H9 (cell line): ENCODE measurements at regions not wholly inside any gene's neighbourhood (a gene's known extent, or its start where the extent isn't known, plus 50 kb on each side); places are given as distances from the start of the nearest gene placed in this dataset.

Experiments used
- DNase-seq: peaks from one replicate; pipeline ENCODE4 v3.0.0-alpha.2; 2017
- H2AFZ ChIP-seq: one replicate; pipeline ENCODE4 v1.6.1; 2013; ENCODE audit warnings: mild to moderate bottlenecking, low read length, control low read depth, moderate library complexity
- H2AK5ac ChIP-seq: 2 replicates; pipeline ENCODE4 v1.6.1; 2013; ENCODE audit warnings: low read length, control low read depth, mixed read lengths; ENCODE audit not compliant: insufficient read length
- H2BK120ac ChIP-seq: one replicate; pipeline ENCODE4 v1.6.1; 2013; ENCODE audit warnings: low read depth, mild to moderate bottlenecking, low read length, control low read depth, inconsistent platforms; ENCODE audit not compliant: poor library complexity, severe bottlenecking
- H2BK12ac ChIP-seq: 2 replicates; pipeline ENCODE4 v1.6.1; 2013; ENCODE audit warnings: low read length, control low read depth, mixed read lengths, low read depth; ENCODE audit not compliant: insufficient read length
- H2BK15ac ChIP-seq: 2 replicates; pipeline ENCODE4 v1.6.1; 2013; ENCODE audit warnings: low read depth, low read length, control low read depth
- H2BK20ac ChIP-seq: one replicate; pipeline ENCODE4 v1.6.1; 2013; ENCODE audit warnings: low read depth, mild to moderate bottlenecking, low read length, control low read depth, inconsistent platforms; ENCODE audit not compliant: poor library complexity, severe bottlenecking
- H2BK5ac ChIP-seq: 2 replicates; pipeline ENCODE4 v1.6.1; 2013; ENCODE audit warnings: low read length, control low read depth, mixed read lengths; ENCODE audit not compliant: insufficient read length
- H3K14ac ChIP-seq: 2 replicates; pipeline ENCODE4 v1.6.1; 2013; ENCODE audit warnings: low read length, control low read depth; ENCODE audit not compliant: insufficient read depth
- H3K18ac ChIP-seq: 2 replicates; pipeline ENCODE4 v1.6.1; 2013; ENCODE audit warnings: low read depth, mild to moderate bottlenecking, mixed read lengths, low read length, control low read depth; ENCODE audit not compliant: insufficient read length
- H3K23ac ChIP-seq: 2 replicates; pipeline ENCODE4 v1.6.1; 2013; ENCODE audit warnings: low read length, control low read depth, mixed read lengths, low read depth; ENCODE audit not compliant: insufficient read length
- H3K23me2 ChIP-seq: 2 replicates; pipeline ENCODE4 v1.6.1; 2013; ENCODE audit warnings: low read depth, mild to moderate bottlenecking, mixed read lengths, low read length, control low read depth; ENCODE audit not compliant: insufficient read length, poor library complexity, severe bottlenecking
- H3K27ac ChIP-seq: 2 replicates; pipeline ENCODE4 v1.5.1; 2013; ENCODE audit warnings: low read length, control low read depth, mixed read lengths, low read depth; ENCODE audit not compliant: insufficient read length
- H3K27me3 ChIP-seq: 2 replicates; pipeline ENCODE4 v1.6.1; 2013; ENCODE audit warnings: low read length, control low read depth, inconsistent platforms; ENCODE audit not compliant: insufficient read depth
- H3K4ac ChIP-seq: 2 replicates; pipeline ENCODE4 v1.6.1; 2013; ENCODE audit warnings: low read depth, mild to moderate bottlenecking, control low read depth, inconsistent platforms, low read length, moderate library complexity
- H3K4me1 ChIP-seq: 2 replicates; pipeline ENCODE4 v1.6.1; 2013; ENCODE audit warnings: low read length, control low read depth, inconsistent platforms; ENCODE audit not compliant: insufficient read depth
- H3K4me2 ChIP-seq: 2 replicates; pipeline ENCODE4 v1.6.1; 2013; ENCODE audit warnings: low read length, control low read depth, mixed read lengths; ENCODE audit not compliant: insufficient read length, insufficient read depth
- H3K56ac ChIP-seq: 2 replicates; pipeline ENCODE4 v1.6.1; 2013; ENCODE audit warnings: low read depth, mild to moderate bottlenecking, mixed read lengths, low read length, control low read depth; ENCODE audit not compliant: insufficient read length
- H3K79me1 ChIP-seq: 2 replicates; pipeline ENCODE4 v1.6.1; 2013; ENCODE audit warnings: low read depth, mild to moderate bottlenecking, moderate library complexity, low read length, control low read depth, inconsistent platforms; ENCODE audit not compliant: insufficient read depth, poor library complexity, severe bottlenecking
- H3K79me2 ChIP-seq: 2 replicates; pipeline ENCODE4 v1.6.1; 2013; ENCODE audit warnings: low read length, control low read depth, inconsistent platforms; ENCODE audit not compliant: insufficient read depth
- H3K9ac ChIP-seq: 2 replicates; pipeline ENCODE4 v1.6.1; 2013; ENCODE audit warnings: low read length, control low read depth, mixed read lengths; ENCODE audit not compliant: insufficient read length; ENCODE audit errors: extremely low read depth
- H3K9me3 ChIP-seq: one replicate; pipeline ENCODE4 v1.6.1; 2013; ENCODE audit warnings: low read depth, low read length, inconsistent platforms; ENCODE audit not compliant: control insufficient read depth
- H3T11ph ChIP-seq: one replicate; pipeline ENCODE4 v1.6.1; 2013; ENCODE audit warnings: mild to moderate bottlenecking, low read length, control low read depth, inconsistent platforms
- H4K20me1 ChIP-seq: one replicate; pipeline ENCODE4 v1.6.1; 2013; ENCODE audit not compliant: control insufficient read depth, insufficient read length, insufficient read depth
- H4K5ac ChIP-seq: 2 replicates; pipeline ENCODE4 v1.6.1; 2013; ENCODE audit warnings: low read depth, mild to moderate bottlenecking, mixed read lengths, low read length, control low read depth; ENCODE audit not compliant: insufficient read length
- H4K8ac ChIP-seq: replicated peaks from 2 replicates; pipeline ENCODE4 v1.6.1; 2013; ENCODE audit warnings: low read length, control low read depth, mixed read lengths, low read depth; ENCODE audit not compliant: insufficient read length
- H4K91ac ChIP-seq: 2 replicates; pipeline ENCODE4 v1.6.1; 2013; ENCODE audit warnings: low read depth, mild to moderate bottlenecking, moderate library complexity, mixed read lengths, low read length, control low read depth; ENCODE audit not compliant: insufficient read length
- H3K27ac Mint-ChIP-seq, 3 experiments: 2 replicates in 2 of 3; 3 replicates in 1 of 3; pipeline ENCODE4 v1.8.0; 2020 to 2021; ENCODE audit warnings: mixed read lengths in 3 of 3, mild to moderate bottlenecking in 1 of 3, moderate library complexity in 1 of 3
- H3K27me3 Mint-ChIP-seq: 2 replicates; pipeline ENCODE4 v1.8.0; 2021; ENCODE audit warnings: low read depth, mild to moderate bottlenecking, moderate library complexity, mixed read lengths
- H3K36me3 Mint-ChIP-seq, 3 experiments: 2 replicates in 2 of 3; 3 replicates in 1 of 3; pipeline ENCODE4 v1.8.0; 2020 to 2021; ENCODE audit warnings: low read depth in 3 of 3, mixed read lengths in 3 of 3; ENCODE audit not compliant: insufficient read depth in 1 of 3
- H3K4me1 Mint-ChIP-seq, 2 experiments: 2 replicates each; pipeline ENCODE4 v1.8.0; 2020; ENCODE audit warnings: mixed read lengths in 2 of 2
- H3K4me3 Mint-ChIP-seq, 2 experiments: 2 replicates in 1 of 2; 3 replicates in 1 of 2; pipeline ENCODE4 v1.8.0; 2020 to 2021; ENCODE audit warnings: mild to moderate bottlenecking in 2 of 2, mixed read lengths in 2 of 2, moderate library complexity in 1 of 2
- H3K9me3 Mint-ChIP-seq, 2 experiments: 2 replicates in 1 of 2; 3 replicates in 1 of 2; pipeline ENCODE4 v1.8.0; 2020; ENCODE audit warnings: mild to moderate bottlenecking in 2 of 2, mixed read lengths in 2 of 2, moderate library complexity in 1 of 2
- CTCF ChIP-seq: fragments of 200-600 bp; sonication (generic); conservative IDR thresholded peaks from 3 replicates; pipeline ENCODE4 v1.8.0; 2021; ENCODE audit warnings: antibody characterized with exemption, mild to moderate bottlenecking
- WGBS: extraction: QIAGEN DNeasy Blood & Tissue Kit; methylation state at CpG from one replicate; pipeline ENCODE4 v1.1.7; 2013; ENCODE audit warnings: missing lambda C conversion rate, low lambda C conversion rate, mixed read lengths; ENCODE audit not compliant: insufficient read length; ENCODE audit errors: extremely low coverage; 5-methylcytosine and 5-hydroxymethylcytosine counted together

DNA sequence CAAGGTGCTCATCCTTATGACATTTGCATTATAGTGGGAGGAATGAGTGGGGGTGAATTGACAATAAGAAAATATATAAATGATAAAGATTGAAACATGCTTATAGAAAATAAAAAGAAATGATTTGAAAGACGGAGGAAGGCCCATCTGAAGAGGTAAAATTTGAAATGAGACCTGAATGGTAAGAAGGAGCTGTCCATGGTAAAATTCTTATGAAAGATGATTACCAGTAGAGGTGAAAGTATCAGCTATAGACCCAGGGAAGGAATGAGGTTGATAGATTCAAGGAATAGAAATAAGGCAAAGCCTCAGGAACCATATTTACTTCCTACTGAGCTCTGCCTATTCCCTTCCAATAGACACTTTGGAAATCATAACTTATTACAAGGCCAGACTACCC, 149.7 kb downstream of the HTR1B start:
- no peak overlapping the region for H4K8ac ChIP-seq
- no peak overlapping the region for H2BK12ac ChIP-seq
- no peak overlapping the region for H3K27ac Mint-ChIP-seq
- H4K91ac ChIP-seq: no peak overlapping the region
- no peak overlapping the region for H3K56ac ChIP-seq
- H3K36me3 Mint-ChIP-seq: no peaks in the 10 kb centered on the region
- H2BK20ac ChIP-seq: no peak overlapping the region
- H3K4me2 ChIP-seq: no peak overlapping the region
- H3T11ph ChIP-seq: no peak overlapping the region
- no peak overlapping the region for H3K14ac ChIP-seq
- no peak for TF ChIP-seq CTCF
- H2BK15ac ChIP-seq: no peak overlapping the region
- no peak overlapping the region for H3K18ac ChIP-seq
- no peak overlapping the region for H3K4me3 Mint-ChIP-seq
- H3K9me3 ChIP-seq: no peaks in the 10 kb centered on the region
- 100% methylated on average over 1 of the region's 1 CpG for WGBS
- no peaks in the 10 kb centered on the region for H4K20me1 ChIP-seq
- H3K27me3 Mint-ChIP-seq: no peaks in the 10 kb centered on the region
- no peak overlapping the region for H2AFZ ChIP-seq
- no peak for DNase-seq
- H4K5ac ChIP-seq: no peak overlapping the region
- H2AK5ac ChIP-seq: no peak overlapping the region
- H3K4me1 Mint-ChIP-seq: no peaks in the 10 kb centered on the region
- no peak overlapping the region for H3K23ac ChIP-seq
- H3K23me2 ChIP-seq: no peaks in the 10 kb centered on the region
- H3K4me1 ChIP-seq: no peaks in the 10 kb centered on the region
- H3K27ac ChIP-seq: no peak overlapping the region
- H2BK5ac ChIP-seq: no peak overlapping the region
- no peak overlapping the region for H3K4ac ChIP-seq
- H2BK120ac ChIP-seq: no peak overlapping the region
- H3K79me2 ChIP-seq: no peaks in the 10 kb centered on the region
- no peaks in the 10 kb centered on the region for H3K79me1 ChIP-seq
- no peaks in the 10 kb centered on the region for H3K27me3 ChIP-seq
- H3K9ac ChIP-seq: no peak overlapping the region
- H3K9me3 Mint-ChIP-seq: no peaks in the 10 kb centered on the region
